ENCODE measurements at regions not wholly inside any gene's neighbourhood (a gene's known extent, or its start where the extent isn't known, plus 50 kb on each side); places are given as distances from the start of the nearest gene placed in this dataset.

DNA sequence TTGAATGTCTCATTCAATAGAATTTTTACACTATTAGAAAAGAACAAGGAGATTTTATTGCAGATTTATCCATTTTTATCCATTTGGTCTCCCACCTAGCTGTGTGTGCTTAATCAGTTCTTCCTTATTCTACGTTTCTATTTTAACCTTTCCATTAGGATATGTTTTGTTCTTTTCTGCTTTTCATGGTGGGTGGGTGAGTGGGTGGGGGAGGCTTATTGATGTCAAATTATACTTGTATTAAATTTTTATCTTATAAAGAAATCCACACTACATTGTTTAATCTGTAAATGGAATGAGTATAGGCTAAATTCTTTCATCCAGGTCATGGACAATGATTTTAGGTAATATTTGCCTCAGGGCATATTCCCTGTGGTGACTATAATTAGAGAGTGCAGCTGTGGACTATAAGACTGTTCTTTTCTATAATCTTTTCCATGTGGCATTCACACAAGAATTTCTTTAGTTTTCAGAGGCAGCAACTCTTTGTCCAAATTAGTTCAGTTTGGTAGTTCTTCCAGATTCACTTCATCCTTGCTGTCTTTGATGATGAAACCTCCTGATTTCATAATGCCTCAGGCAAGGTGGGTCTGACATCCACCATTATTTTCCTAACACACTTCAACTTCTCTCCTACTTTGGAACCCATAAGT is 2451.8 kb downstream of the PCDH7 start:
- TF ChIP-seq, protein P1, sequence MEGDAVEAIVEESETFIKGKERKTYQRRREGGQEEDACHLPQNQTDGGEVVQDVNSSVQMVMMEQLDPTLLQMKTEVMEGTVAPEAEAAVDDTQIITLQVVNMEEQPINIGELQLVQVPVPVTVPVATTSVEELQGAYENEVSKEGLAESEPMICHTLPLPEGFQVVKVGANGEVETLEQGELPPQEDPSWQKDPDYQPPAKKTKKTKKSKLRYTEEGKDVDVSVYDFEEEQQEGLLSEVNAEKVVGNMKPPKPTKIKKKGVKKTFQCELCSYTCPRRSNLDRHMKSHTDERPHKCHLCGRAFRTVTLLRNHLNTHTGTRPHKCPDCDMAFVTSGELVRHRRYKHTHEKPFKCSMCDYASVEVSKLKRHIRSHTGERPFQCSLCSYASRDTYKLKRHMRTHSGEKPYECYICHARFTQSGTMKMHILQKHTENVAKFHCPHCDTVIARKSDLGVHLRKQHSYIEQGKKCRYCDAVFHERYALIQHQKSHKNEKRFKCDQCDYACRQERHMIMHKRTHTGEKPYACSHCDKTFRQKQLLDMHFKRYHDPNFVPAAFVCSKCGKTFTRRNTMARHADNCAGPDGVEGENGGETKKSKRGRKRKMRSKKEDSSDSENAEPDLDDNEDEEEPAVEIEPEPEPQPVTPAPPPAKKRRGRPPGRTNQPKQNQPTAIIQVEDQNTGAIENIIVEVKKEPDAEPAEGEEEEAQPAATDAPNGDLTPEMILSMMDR (IDR thresholded peaks at IDR 0.05), result no peak
- TF ChIP-seq POLR2A (IDR thresholded peaks at IDR 0.05; ENCODE audit: low read depth), result no peak
